ENCODE measurements at regions not wholly inside any gene's neighbourhood (a gene's known extent, or its start where the extent isn't known, plus 50 kb on each side); places are given as distances from the start of the nearest gene placed in this dataset.
"Not testable (repeated sequence)": the region's sequence is repeated elsewhere in the genome, so short reads cannot be mapped to it uniquely, and the experiment has no call there.

DNA sequence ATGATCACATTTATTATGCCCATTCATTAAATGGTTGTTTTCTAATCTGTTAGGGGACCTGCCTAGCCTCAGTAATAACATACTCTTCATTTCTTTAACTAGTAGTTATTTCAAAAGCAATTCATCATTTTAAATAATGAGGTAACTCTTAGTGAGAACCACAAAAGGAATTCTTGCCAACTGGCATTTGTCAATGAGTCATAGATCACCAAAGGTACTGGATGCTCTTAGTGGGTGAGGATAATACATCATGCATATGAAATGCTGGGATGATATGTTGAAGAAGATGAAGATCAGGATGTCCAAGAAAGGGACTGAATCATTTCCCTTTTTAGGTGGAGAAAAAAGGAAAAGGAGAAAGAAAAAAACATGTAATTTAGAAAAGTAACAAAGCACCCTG, 826.2 kb upstream of the DDX18 start:
- DNase-seq (ENCODE audit: low read depth) = no peak
- TF ChIP-seq, protein P1, sequence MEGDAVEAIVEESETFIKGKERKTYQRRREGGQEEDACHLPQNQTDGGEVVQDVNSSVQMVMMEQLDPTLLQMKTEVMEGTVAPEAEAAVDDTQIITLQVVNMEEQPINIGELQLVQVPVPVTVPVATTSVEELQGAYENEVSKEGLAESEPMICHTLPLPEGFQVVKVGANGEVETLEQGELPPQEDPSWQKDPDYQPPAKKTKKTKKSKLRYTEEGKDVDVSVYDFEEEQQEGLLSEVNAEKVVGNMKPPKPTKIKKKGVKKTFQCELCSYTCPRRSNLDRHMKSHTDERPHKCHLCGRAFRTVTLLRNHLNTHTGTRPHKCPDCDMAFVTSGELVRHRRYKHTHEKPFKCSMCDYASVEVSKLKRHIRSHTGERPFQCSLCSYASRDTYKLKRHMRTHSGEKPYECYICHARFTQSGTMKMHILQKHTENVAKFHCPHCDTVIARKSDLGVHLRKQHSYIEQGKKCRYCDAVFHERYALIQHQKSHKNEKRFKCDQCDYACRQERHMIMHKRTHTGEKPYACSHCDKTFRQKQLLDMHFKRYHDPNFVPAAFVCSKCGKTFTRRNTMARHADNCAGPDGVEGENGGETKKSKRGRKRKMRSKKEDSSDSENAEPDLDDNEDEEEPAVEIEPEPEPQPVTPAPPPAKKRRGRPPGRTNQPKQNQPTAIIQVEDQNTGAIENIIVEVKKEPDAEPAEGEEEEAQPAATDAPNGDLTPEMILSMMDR (IDR thresholded peaks at IDR 0.05; ENCODE audit: control insufficient read depth, insufficient read depth, low read depth, low read length, missing control alignments) = no peak
- no peak overlapping the region for H3K4me3 ChIP-seq (ENCODE audit: control insufficient read depth, low read depth, low read length)

GRCh38 chr2:117019357-117019756, 795.1 kb upstream of the DDX18 start:
- TF ChIP-seq, protein P1 (IDR thresholded peaks at IDR 0.05; ENCODE audit: control insufficient read depth, insufficient read depth, low read depth, low read length, missing control alignments) = no peak
- DNase-seq (ENCODE audit: low read depth) = no peak
- H3K4me3 ChIP-seq (ENCODE audit: control insufficient read depth, low read depth, low read length) = no peak overlapping the region

DNA sequence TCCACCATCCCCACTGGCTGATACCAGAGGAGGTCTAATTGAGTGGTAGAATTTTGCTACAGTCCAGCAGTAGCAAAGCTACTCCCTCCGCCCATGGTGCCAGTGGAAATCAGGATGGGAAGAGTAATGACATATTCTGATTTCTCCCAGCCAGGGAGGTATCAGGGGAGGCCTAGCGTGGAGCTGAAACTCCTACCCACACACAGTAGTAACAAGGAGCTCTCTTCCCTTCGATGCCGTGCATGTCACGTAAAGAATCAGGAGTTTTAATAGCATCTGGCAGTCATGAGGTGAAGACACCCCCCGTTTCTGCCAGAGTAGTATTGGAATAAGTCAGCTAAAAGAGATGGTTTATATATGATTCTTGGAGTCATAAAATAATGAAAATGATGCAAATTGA, 786.8 kb upstream of the DDX18 start:
- H3K4me3 ChIP-seq (ENCODE audit: control insufficient read depth, low read depth, low read length) = no peak overlapping the region
- TF ChIP-seq, protein P1 (IDR thresholded peaks at IDR 0.05; ENCODE audit: control insufficient read depth, insufficient read depth, low read depth, low read length, missing control alignments) = no peak
- no peak for DNase-seq (ENCODE audit: low read depth)

DNA sequence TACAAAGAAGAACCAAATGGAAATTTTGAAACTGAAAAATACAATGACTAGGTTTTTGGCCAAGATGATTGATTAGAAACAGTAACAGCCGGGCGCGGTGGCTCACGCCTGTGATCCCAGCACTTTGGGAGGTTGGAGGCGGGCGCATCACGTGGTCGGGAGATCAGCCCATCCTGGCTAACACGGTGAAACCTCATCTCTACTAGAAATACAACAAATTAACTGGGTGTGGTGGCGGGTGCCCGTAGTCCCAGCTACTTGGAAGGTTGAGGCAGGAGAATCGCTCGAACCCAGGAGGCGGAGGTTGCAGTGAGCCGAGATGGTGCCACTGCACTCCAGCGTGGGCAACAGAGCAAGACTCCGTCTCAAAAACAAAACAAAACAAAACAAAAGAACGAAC, 785.8 kb upstream of the DDX18 start:
- not testable (repeated sequence) for H3K4me3 ChIP-seq (ENCODE audit: control insufficient read depth, low read depth, low read length); DNase-seq (ENCODE audit: low read depth)

DNA sequence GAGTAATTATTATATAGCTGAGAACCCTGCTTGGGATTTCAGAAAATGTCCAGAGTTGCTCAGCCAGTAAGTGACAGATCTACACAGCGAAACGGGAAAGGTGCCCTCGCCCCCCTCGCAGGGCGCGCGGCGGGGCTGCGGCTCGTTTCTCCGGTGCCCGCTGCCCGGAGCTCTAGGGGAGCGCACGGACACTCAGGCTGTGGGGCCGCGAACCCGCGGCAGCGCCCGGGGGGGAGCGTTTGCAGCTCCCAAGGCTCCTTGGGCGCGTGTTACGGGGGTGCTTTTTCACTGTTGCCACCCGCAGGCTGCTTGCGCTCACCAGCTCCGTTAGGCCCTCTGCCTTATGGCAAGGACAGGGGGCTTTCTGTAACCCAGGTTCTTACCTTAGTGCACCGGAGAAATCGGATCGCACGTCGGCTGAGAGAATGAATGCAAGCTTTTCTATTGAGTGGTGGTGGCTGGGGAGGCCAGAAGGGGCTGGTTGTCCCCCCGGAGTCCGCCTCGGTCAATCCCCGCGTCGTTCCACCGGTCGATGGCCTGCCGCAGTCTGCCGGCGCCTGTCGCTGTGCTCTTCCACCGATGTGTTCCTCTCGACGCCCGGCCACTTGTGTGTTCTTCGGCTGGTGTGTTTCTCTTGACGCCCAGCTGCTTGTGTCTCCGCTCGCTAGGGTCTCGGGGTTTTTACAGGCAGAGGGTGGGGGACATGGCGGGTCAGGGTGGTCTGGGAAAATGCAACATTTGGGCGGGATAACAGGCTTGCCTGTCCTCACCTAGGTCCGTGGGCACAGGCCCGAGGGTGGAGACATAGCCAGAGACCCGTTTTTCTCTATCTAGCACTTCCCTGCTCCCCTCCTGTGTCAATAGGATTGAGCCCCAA, 758.8 kb upstream of the DDX18 start:
- TF ChIP-seq, protein P1 (IDR thresholded peaks at IDR 0.05; ENCODE audit: control insufficient read depth, insufficient read depth, low read depth, low read length, missing control alignments) = no peak
- H3K4me3 ChIP-seq (ENCODE audit: control insufficient read depth, low read depth, low read length) = no peak overlapping the region
- DNase-seq (ENCODE audit: low read depth) = no peak

DNA sequence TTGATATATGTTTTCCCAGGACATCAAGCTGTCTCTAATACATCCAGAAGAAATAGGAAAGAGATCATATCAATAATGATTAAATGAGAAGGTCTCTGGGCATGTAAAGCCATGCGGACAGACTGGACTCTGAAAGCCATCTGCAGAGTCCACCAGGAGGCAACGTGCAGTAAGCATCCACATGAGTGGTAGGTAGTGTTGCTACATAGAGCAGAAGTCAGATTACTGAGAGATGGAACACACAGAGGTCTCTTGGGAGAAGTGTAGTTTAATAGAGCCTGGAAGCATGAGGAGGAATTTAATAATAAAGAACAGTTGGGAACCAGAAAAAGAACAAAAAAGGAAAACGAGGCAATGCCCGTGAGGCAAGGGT, 758.1 kb upstream of the DDX18 start:
- DNase-seq (ENCODE audit: low read depth) = no peak
- TF ChIP-seq, protein P1 (IDR thresholded peaks at IDR 0.05; ENCODE audit: control insufficient read depth, insufficient read depth, low read depth, low read length, missing control alignments) = no peak
- H3K4me3 ChIP-seq (ENCODE audit: control insufficient read depth, low read depth, low read length) = no peak overlapping the region

DNA sequence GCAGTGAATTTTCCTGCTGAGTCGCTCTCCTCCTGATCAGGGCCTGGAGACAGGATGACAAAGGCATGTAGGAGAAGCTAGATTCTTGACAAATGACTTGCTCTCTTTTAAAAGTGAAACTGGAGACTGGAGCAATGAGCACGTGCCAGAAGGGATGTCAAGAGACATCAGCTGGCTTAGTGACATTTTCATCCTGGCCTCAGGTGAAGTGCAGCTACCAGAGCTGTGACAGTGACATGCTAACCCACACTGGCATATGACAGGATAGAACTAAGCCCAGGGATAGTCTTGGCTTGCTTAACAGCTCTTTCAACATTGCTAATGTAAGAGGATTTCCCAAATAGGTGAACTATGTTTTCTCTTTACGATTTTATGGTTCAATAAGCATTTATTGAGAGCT, 757.5 kb upstream of the DDX18 start:
- H3K4me3 ChIP-seq (ENCODE audit: control insufficient read depth, low read depth, low read length) = no peak overlapping the region
- TF ChIP-seq, protein P1 (IDR thresholded peaks at IDR 0.05; ENCODE audit: control insufficient read depth, insufficient read depth, low read depth, low read length, missing control alignments) = no peak
- no peak for DNase-seq (ENCODE audit: low read depth)

Measured in AG09309 (cell line).